Erythroblast (primary cell): ENCODE measurements at regions not wholly inside any gene's neighbourhood (a gene's known extent, or its start where the extent isn't known, plus 50 kb on each side); places are given as distances from the start of the nearest gene placed in this dataset.

Experiments
- GATA1 ChIP-seq: IDR thresholded peaks from 2 replicates; pipeline ENCODE4 v1.6.1; 2011; ENCODE audit warnings: low read depth, mild to moderate bottlenecking, control low read depth, low read length, moderate library complexity
- POLR2A ChIP-seq: IDR thresholded peaks from 2 replicates; pipeline ENCODE4 v1.6.1; 2011; ENCODE audit warnings: mild to moderate bottlenecking, low read length

DNA sequence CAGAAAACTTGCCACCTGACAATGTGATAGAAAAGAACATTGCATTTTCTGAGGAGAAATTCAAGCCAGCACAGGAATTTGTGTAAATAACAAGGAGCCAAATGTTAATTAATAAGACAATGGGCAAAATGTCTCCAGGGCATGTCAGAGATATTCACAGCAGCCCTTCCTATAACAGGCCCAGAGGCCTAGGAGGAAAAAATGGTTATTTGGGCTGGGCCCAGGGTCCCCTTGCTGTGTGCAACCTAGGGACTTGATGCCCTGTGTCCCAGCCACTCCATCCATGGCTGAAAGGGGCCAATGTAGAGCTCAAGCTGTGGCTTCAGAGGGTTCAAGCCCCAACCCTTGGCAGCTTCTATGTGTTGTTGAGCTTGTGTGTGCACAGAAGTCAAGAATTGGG, 55.5 kb upstream of the GABRG1 start:
- TF ChIP-seq POLR2A (no peak), GATA1 (no peak)
